Medulla oblongata (tissue), 1 donor: ENCODE measurements at regions not wholly inside any gene's neighbourhood (a gene's known extent, or its start where the extent isn't known, plus 50 kb on each side); places are given as distances from the start of the nearest gene placed in this dataset.

Experiments used
- DNase-seq: peaks from one replicate; pipeline ENCODE4 v3.0.0-alpha.2; 2015; ENCODE audit errors: extremely low spot score

GRCh38 chr21:39124681-39125251 lies 58.5 kb downstream of the PSMG1 start:
- DNase-seq, result no peak

GRCh38 chr21:39123375-39123774 lies 59.9 kb downstream of the PSMG1 start:
- DNase-seq, result no peak

- DNase-seq, result no peak
These were observed 61.5 kb downstream of the PSMG1 start for GRCh38 chr21:39121600-39122355.

- no peak for DNase-seq
These were observed 62.2 kb downstream of the PSMG1 start for GRCh38 chr21:39120876-39121599.

GRCh38 chr21:39119891-39120290 lies 63.4 kb downstream of the PSMG1 start:
- DNase-seq, result no peak

GRCh38 chr21:39118604-39119215 lies 64.5 kb downstream of the PSMG1 start:
- no peak for DNase-seq

GRCh38 chr21:39118061-39118460 lies 65.2 kb downstream of the PSMG1 start:
- no peak for DNase-seq

- DNase-seq, result no peak
These were observed 65.7 kb downstream of the PSMG1 start for GRCh38 chr21:39117440-39117970.

- DNase-seq, result no peak
These were observed 66.4 kb downstream of the PSMG1 start for GRCh38 chr21:39116761-39117439.

GRCh38 chr21:39115576-39116235 lies 67.5 kb downstream of the PSMG1 start:
- DNase-seq, result no peak

GRCh38 chr21:39114871-39115575 lies 68.2 kb downstream of the PSMG1 start:
- no peak for DNase-seq

- no peak for DNase-seq
These were observed 71.2 kb downstream of the PSMG1 start for GRCh38 chr21:39111931-39112550.

- DNase-seq, result no peak
These were observed 72.8 kb downstream of the PSMG1 start for GRCh38 chr21:39110431-39110830.

- no peak for DNase-seq
These were observed 73.5 kb downstream of the PSMG1 start for GRCh38 chr21:39109596-39110210.

- no peak for DNase-seq
These were observed 74.1 kb downstream of the PSMG1 start for GRCh38 chr21:39109163-39109530.

- no peak for DNase-seq
These were observed 74.7 kb downstream of the PSMG1 start for GRCh38 chr21:39108291-39109162.

- no peak for DNase-seq
These were observed 75.5 kb downstream of the PSMG1 start for GRCh38 chr21:39107739-39108138.

GRCh38 chr21:39106881-39107462 lies 76.3 kb downstream of the PSMG1 start:
- no peak for DNase-seq
